Psoas muscle (tissue), 7 donors: ENCODE measurements at regions not wholly inside any gene's neighbourhood (a gene's known extent, or its start where the extent isn't known, plus 50 kb on each side); places are given as distances from the start of the nearest gene placed in this dataset.

ENCODE experiments used
- ATAC-seq, 4 donors: fragments of 200-7000 bp; cut with Tn5 transposase; one replicate each; pipeline ENCODE4 v1.9.1; 2020; ENCODE audit warnings: moderate library complexity in 3 of 4, mild to moderate bottlenecking in 2 of 4
- DNase-seq, 2 donors: peaks; one replicate each; pipeline ENCODE4 v3.0.0-alpha.2; 2020
- H3K27ac ChIP-seq: fragments of 200-600 bp; one replicate; pipeline ENCODE4 v1.8.0; 2022
- H3K27me3 ChIP-seq, 3 donors: fragments of 200-600 bp in 1 of 3; one replicate each; pipeline versions ENCODE4 v1.6.1 to v1.8.0; 2013 to 2022; ENCODE audit warnings: low read length in 2 of 3, mild to moderate bottlenecking in 2 of 3, moderate library complexity in 1 of 3; ENCODE audit not compliant: insufficient read depth in 3 of 3
- H3K36me3 ChIP-seq, 2 donors: fragments of 200-600 bp in 1 of 2; one replicate each; pipeline versions ENCODE4 v1.6.1 to v1.8.0; 2013 to 2022; ENCODE audit warnings: low read depth in 1 of 2, mild to moderate bottlenecking in 1 of 2, moderate library complexity in 1 of 2; ENCODE audit not compliant: insufficient read depth in 1 of 2
- H3K4me1 ChIP-seq: fragments of 200-600 bp; one replicate; pipeline ENCODE4 v1.8.0; 2022
- H3K4me3 ChIP-seq: fragments of 200-600 bp; one replicate; pipeline ENCODE4 v1.8.0; 2022; ENCODE audit warnings: mild to moderate bottlenecking
- H3K9me3 ChIP-seq: fragments of 200-600 bp; one replicate; pipeline ENCODE4 v1.8.0; 2022
- WGBS, 3 donors: extraction: QIAGEN DNeasy Blood & Tissue Kit; methylation state at CpG; one replicate each; pipeline versions ENCODE4 v1.1.6 to v1.1.7; 2013; 5-methylcytosine and 5-hydroxymethylcytosine counted together
- intact Hi-C, 2 donors: fragments of 100-400 bp; cut with DNase I; formaldehyde crosslinking; loops; one replicate each; pipeline versions ENCODE4 v1.11.0 to v1.14.2; 2022
- TF ChIP-seq, protein P1 (sequence below): fragments of 200-600 bp; IDR thresholded peaks from one replicate; pipeline ENCODE4 v1.8.0; 2022; ENCODE audit warnings: antibody characterized with exemption
- donor health status: healthy with polysubstance abuse.
- donor health status: DM: no; HTN: no; CAD: no; lungs with moderate emphysema.
- donor health status: Bipolar disorder and iron deficiency.
- donor health status: healthy.
- donor health status: DM: yes; HTN: yes; CAD: no.
- donor health status: DM: no; HTN: no; CAD: no.
- donor health status: DM: yes; HTN: yes; CAD: no.

- DNase-seq (no peak), ATAC-seq (no peak)
- TF ChIP-seq, protein P1, sequence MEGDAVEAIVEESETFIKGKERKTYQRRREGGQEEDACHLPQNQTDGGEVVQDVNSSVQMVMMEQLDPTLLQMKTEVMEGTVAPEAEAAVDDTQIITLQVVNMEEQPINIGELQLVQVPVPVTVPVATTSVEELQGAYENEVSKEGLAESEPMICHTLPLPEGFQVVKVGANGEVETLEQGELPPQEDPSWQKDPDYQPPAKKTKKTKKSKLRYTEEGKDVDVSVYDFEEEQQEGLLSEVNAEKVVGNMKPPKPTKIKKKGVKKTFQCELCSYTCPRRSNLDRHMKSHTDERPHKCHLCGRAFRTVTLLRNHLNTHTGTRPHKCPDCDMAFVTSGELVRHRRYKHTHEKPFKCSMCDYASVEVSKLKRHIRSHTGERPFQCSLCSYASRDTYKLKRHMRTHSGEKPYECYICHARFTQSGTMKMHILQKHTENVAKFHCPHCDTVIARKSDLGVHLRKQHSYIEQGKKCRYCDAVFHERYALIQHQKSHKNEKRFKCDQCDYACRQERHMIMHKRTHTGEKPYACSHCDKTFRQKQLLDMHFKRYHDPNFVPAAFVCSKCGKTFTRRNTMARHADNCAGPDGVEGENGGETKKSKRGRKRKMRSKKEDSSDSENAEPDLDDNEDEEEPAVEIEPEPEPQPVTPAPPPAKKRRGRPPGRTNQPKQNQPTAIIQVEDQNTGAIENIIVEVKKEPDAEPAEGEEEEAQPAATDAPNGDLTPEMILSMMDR: no peak
- 67 to 71% (median 68%) methylated on average over 6 of the region's 6 CpGs for whole genome bisulfite sequencing, 3 donors
- Histone ChIP-seq H3K4me3 (no peak overlapping the region), H3K36me3 (no peaks in the 10 kb centered on the region), H3K4me1 (no peaks in the 10 kb centered on the region), H3K9me3 (no peaks in the 10 kb centered on the region), H3K27ac (no peak overlapping the region), H3K27me3 (peaks cover 0 to 4% (median 2%) of the 10 kb centered on the region in 3 donors)
- intact Hi-C loops: no loop called here
Measured at GRCh38 chr6:99814230-99814928, 179.6 kb downstream of the MCHR2 start.

DNA sequence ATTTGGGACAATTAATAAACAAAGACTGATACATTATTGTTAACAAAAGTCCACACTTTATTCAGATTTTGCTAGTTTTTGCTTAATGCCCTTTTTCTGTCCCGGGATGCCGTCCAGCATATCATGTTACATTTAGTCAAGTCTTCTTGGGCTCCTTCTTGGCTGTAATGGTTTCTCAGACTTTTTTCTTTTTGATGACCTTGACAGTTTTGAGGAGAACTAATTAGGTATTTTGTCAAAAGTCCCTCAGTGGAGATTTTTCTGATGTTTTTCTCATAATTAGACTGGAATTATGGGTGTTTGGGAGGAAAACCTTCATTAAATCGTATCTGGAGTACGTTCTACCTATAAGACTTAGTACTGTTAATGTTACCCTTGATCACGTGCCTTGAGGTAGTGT, 177.2 kb downstream of the MCHR2 start:
- intact Hi-C loops: no loop called here
- Histone ChIP-seq H3K9me3 (no peaks in the 10 kb centered on the region), H3K36me3 (no peaks in the 10 kb centered on the region), H3K4me3 (no peak overlapping the region), H3K27ac (no peak overlapping the region), H3K4me1 (no peaks in the 10 kb centered on the region), H3K27me3 (peaks cover 0 to 5% (median 0%) of the 10 kb centered on the region in 3 donors)
- WGBS, 3 donors: 44 to 53% (median 48%) methylated on average over 5 of the region's 5 CpGs
- ATAC-seq (no peak), DNase-seq (no peak)
- TF ChIP-seq, protein P1: no peak

DNA sequence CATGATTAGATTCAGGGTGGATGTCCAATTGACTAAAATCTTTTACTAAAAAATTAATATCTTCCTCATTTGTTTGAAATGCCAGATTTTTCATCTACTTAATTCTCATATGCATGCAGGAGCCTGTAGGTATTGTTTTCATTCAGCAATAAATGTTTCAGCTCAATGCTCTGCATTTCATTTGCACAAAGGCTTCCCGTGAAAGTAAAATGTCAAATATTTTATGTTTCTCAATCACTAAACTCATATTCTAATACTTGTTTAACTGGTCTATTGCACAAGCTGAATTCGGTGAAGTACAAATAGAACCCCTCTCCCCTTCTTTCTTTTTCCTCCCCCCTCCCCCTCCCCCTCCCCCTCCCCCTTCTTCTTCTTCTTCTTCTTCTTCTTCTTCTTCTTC, 175.9 kb downstream of the MCHR2 start:
- Histone ChIP-seq H3K36me3 (no peaks in the 10 kb centered on the region), H3K4me1 (no peaks in the 10 kb centered on the region), H3K9me3 (no peaks in the 10 kb centered on the region), H3K4me3 (no peak overlapping the region), H3K27me3 (peaks cover 0 to 7% (median 0%) of the 10 kb centered on the region in 3 donors), H3K27ac (no peak overlapping the region)
- intact Hi-C loops: no loop called here
- TF ChIP-seq, protein P1: no peak
- DNase-seq: no peak
- 80 to 81% (median 81%) methylated on average over 2 of the region's 2 CpGs for WGBS, 3 donors
- ATAC-seq: no peak

DNA sequence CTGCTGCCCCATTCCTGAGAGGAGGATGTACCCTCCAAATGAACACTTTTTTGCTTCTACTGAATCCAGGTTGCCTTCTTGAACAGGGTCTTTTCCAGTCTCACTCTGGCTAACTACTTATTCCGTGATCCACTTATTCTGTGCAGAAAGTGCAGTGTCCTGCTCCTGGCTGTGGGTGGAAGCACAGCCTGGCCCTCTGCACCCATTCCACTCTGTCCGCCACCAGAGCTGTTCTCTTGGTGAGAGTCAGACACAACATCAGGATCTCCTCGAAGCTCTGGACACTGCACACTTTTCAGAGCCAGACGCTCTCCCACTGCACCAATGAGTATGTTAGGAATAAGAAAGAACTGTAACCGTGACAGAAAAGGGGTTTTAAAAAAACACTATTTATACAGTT, 174.2 kb downstream of the MCHR2 start:
- intact Hi-C loops: no loop called here
- no peak for DNase-seq

More for the DNA sequence above, 174.2 kb downstream of the MCHR2 start:
- H3K4me1 ChIP-seq: no peaks in the 10 kb centered on the region
- H3K27me3 ChIP-seq: peaks cover 0 to 7% (median 0%) of the 10 kb centered on the region in 3 donors
- WGBS, 3 donors: 79 to 87% (median 84%) methylated on average over 5 of the region's 5 CpGs
- H3K27ac ChIP-seq: no peak overlapping the region
- ATAC-seq: no peak
- TF ChIP-seq, protein P1: no peak
- H3K36me3 ChIP-seq: no peaks in the 10 kb centered on the region
- H3K9me3 ChIP-seq: no peaks in the 10 kb centered on the region
- no peak overlapping the region for H3K4me3 ChIP-seq
